PC-9 (cell line): ENCODE measurements at regions not wholly inside any gene's neighbourhood (a gene's known extent, or its start where the extent isn't known, plus 50 kb on each side); places are given as distances from the start of the nearest gene placed in this dataset.

Source experiments
- BruUV-seq: library from RNA; stranded (reverse); fragments of 400-500 nt; replicated peaks from 2 replicates; lab custom pipeline; 2021; lab: Mats Ljungman, UMichigan
- CTCF ChIA-PET: fragments of 300-600 bp; sonication (Branson Sonifier 250); formaldehyde crosslinking; loops from one replicate; lab custom pipeline; 2022; ENCODE audit warnings: antibody characterized with exemption; lab: Charles Lee
- POLR2A ChIA-PET: fragments of 300-600 bp; sonication (Branson Sonifier 250); formaldehyde crosslinking; loops from one replicate; lab custom pipeline; 2022; ENCODE audit warnings: antibody characterized with exemption; ENCODE audit not compliant: unreplicated experiment; lab: Charles Lee
- DNase-seq, 2 experiments: peaks; one replicate each; pipeline versions ENCODE4 v3.0.0 to v3.0.0-alpha.2; 2015 to 2022; ENCODE audit warnings: mixed read lengths in 1 of 2
- H2AFZ ChIP-seq: fragments of 200-600 bp; sonication (generic); 2 replicates; pipeline ENCODE4 v1.8.1; 2017; ENCODE audit warnings: antibody characterized with exemption
- H3F3A ChIP-seq: fragments of 200-600 bp; sonication (generic); 2 replicates; pipeline ENCODE4 v1.8.1; 2017; ENCODE audit warnings: antibody characterized with exemption, mild to moderate bottlenecking, low read depth; ENCODE audit not compliant: insufficient read depth
- H3K27ac ChIP-seq: fragments of 200-600 bp; sonication (generic); 2 replicates; pipeline ENCODE4 v1.6.1; 2016; ENCODE audit warnings: mixed run types
- H3K27me3 ChIP-seq: fragments of 200-600 bp; sonication (generic); 2 replicates; pipeline ENCODE4 v1.6.1; 2016; ENCODE audit warnings: low read depth, mixed run types; ENCODE audit not compliant: insufficient read depth
- H3K36me3 ChIP-seq: fragments of 200-600 bp; sonication (generic); 2 replicates; pipeline ENCODE4 v1.6.1; 2016; ENCODE audit warnings: low read depth, mixed run types
- H3K4me1 ChIP-seq: fragments of 200-600 bp; sonication (generic); replicated peaks from 2 replicates; pipeline ENCODE4 v1.6.1; 2016; ENCODE audit warnings: mixed run types; ENCODE audit not compliant: insufficient read depth
- H3K4me2 ChIP-seq: fragments of 200-600 bp; sonication (generic); 2 replicates; pipeline ENCODE4 v1.6.1; 2017; ENCODE audit warnings: mixed run types
- H3K4me3 ChIP-seq: fragments of 200-600 bp; sonication (generic); 2 replicates; pipeline ENCODE4 v1.6.1; 2016; ENCODE audit warnings: mixed run types
- H3K79me2 ChIP-seq: fragments of 200-600 bp; sonication (generic); 2 replicates; pipeline ENCODE4 v1.6.1; 2017; ENCODE audit warnings: low read depth, mixed run types
- H3K9me2 ChIP-seq: fragments of 200-600 bp; sonication (generic); 2 replicates; pipeline ENCODE4 v1.8.1; 2017; ENCODE audit warnings: mild to moderate bottlenecking; ENCODE audit not compliant: insufficient read depth
- H3K9me3 ChIP-seq: fragments of 200-600 bp; sonication (generic); 2 replicates; pipeline ENCODE4 v1.8.1; 2016; ENCODE audit warnings: low read depth; ENCODE audit not compliant: insufficient read depth
- H4K20me1 ChIP-seq: fragments of 200-600 bp; sonication (generic); 2 replicates; pipeline ENCODE4 v1.8.1; 2017; ENCODE audit not compliant: insufficient read depth
- EZH2 ChIP-seq: fragments of 200-600 bp; sonication (generic); IDR thresholded peaks from 2 replicates; pipeline ENCODE4 v1.8.0; 2017; ENCODE audit warnings: antibody characterized with exemption, low read depth
- intact Hi-C: fragments of 100-400 bp; cut with micrococcal nuclease; formaldehyde crosslinking; loops from one replicate; pipeline ENCODE4 v1.10.0; 2022; ENCODE audit not compliant: unreplicated experiment
- TF ChIP-seq, protein P1 (sequence below): fragments of 200-600 bp; sonication (generic); conservative IDR thresholded peaks from 2 replicates; pipeline ENCODE4 v1.6.1; 2017; ENCODE audit warnings: mixed run types, antibody characterized with exemption, mild to moderate bottlenecking, moderate library complexity

DNA sequence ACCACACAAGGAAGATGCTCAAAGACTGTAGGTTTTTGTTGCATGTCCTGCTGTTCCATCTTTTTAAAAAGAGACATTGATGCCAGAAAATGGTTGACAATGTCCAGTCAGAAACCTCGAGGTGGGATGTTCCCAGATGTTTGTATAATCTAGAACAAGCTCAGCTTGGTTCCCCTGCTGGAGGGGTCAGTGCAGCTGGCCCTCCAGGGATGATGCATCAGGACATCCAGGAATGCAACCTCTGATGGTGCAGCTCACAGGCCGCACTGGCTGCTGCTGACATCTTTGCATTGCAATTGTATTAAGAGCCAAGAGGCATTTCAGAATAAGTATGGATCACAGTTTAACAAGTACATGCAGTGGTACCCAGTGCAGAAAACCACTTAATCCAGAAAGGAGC, 122.4 kb downstream of the MED10 start:
- H3K27me3 ChIP-seq: peaks cover 21% of the 10 kb centered on the region; the same call in 1 of the 2 replicates
- H3K4me3 ChIP-seq: no peak overlapping the region
- no peak for DNase-seq
- H3K27ac ChIP-seq: no peak overlapping the region
- CTCF ChIA-PET: no interaction called here
- H3K9me2 ChIP-seq: no peaks in the 10 kb centered on the region
- no peaks in the 10 kb centered on the region for H3K9me3 ChIP-seq
- H3K36me3 ChIP-seq: no peaks in the 10 kb centered on the region
- POLR2A ChIA-PET: no interaction called here
- no peaks in the 10 kb centered on the region for H3K79me2 ChIP-seq
- H3K4me2 ChIP-seq: no peak overlapping the region
- TF ChIP-seq EZH2: no peak
- TF ChIP-seq, protein P1, sequence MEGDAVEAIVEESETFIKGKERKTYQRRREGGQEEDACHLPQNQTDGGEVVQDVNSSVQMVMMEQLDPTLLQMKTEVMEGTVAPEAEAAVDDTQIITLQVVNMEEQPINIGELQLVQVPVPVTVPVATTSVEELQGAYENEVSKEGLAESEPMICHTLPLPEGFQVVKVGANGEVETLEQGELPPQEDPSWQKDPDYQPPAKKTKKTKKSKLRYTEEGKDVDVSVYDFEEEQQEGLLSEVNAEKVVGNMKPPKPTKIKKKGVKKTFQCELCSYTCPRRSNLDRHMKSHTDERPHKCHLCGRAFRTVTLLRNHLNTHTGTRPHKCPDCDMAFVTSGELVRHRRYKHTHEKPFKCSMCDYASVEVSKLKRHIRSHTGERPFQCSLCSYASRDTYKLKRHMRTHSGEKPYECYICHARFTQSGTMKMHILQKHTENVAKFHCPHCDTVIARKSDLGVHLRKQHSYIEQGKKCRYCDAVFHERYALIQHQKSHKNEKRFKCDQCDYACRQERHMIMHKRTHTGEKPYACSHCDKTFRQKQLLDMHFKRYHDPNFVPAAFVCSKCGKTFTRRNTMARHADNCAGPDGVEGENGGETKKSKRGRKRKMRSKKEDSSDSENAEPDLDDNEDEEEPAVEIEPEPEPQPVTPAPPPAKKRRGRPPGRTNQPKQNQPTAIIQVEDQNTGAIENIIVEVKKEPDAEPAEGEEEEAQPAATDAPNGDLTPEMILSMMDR: no peak
- H3F3A ChIP-seq: no peaks in the 10 kb centered on the region
- no peaks in the 10 kb centered on the region for H4K20me1 ChIP-seq
- no peak overlapping the region for H2AFZ ChIP-seq
- BruUV-seq: no TSS peak
- peaks cover 1% of the 10 kb centered on the region; the same call in 1 of the 2 replicates for H3K4me1 ChIP-seq
- intact Hi-C loops: no loop called here

DNA sequence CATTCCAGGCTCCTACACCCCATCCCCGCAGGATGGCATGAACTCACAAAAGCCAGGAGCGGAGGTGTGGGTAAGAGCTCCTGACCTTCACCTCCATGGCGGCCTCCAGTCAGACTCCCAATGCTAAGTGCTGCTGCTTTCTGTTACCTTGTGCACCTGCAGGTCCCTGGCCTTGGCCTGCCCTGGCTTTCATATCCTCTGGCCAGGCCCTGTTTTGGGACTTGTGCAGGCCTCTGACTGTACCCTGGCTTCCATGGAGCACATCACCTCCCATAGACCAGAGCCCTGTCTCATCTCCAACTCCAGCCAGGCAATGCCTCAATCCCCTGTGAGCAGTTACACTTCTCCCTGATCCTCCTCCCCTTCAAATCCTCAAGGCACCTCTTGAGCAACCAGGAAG, 124.5 kb downstream of the MED10 start:
- intact Hi-C loops: no loop called here
- no peaks in the 10 kb centered on the region for H3K4me1 ChIP-seq
- no peak overlapping the region for H3K27ac ChIP-seq
- H2AFZ ChIP-seq: no peak overlapping the region
- TF ChIP-seq, protein P1: no peak
- TF ChIP-seq EZH2: no peak
- H3F3A ChIP-seq: no peaks in the 10 kb centered on the region
- no peaks in the 10 kb centered on the region for H3K79me2 ChIP-seq
- no peak overlapping the region for H3K4me3 ChIP-seq
- no peaks in the 10 kb centered on the region for H3K9me2 ChIP-seq
- H3K9me3 ChIP-seq: no peaks in the 10 kb centered on the region
- no peak overlapping the region for H3K4me2 ChIP-seq
- no TSS peak for BruUV-seq
- no peaks in the 10 kb centered on the region for H3K36me3 ChIP-seq
- no peak for DNase-seq
- no peaks in the 10 kb centered on the region for H4K20me1 ChIP-seq
- ChIA-PET CTCF (no interaction called here), POLR2A (no interaction called here)
- H3K27me3 ChIP-seq: peaks cover 20% of the 10 kb centered on the region; the same call in 1 of the 2 replicates

- Histone ChIP-seq H3K4me3 (no peak overlapping the region), H4K20me1 (no peaks in the 10 kb centered on the region), H3K9me2 (no peaks in the 10 kb centered on the region), H3K27me3 (peaks cover 19% of the 10 kb centered on the region; the same call in 1 of the 2 replicates), H3K4me2 (no peak overlapping the region), H3K36me3 (no peaks in the 10 kb centered on the region), H3K4me1 (no peaks in the 10 kb centered on the region), H3K9me3 (no peaks in the 10 kb centered on the region), H3F3A (no peaks in the 10 kb centered on the region), H3K79me2 (no peaks in the 10 kb centered on the region), H2AFZ (no peak overlapping the region), H3K27ac (no peak overlapping the region)
- ChIA-PET CTCF (no interaction called here), POLR2A (no interaction called here)
- TF ChIP-seq, protein P1: no peak
- no peak for TF ChIP-seq EZH2
- BruUV-seq: no TSS peak
- intact Hi-C loops: no loop called here
- no peak for DNase-seq
Measured at GRCh38 chr5:6253281-6253680, 125.1 kb downstream of the MED10 start.
